SK-N-SH (cell line): ENCODE measurements at regions not wholly inside any gene's neighbourhood (a gene's known extent, or its start where the extent isn't known, plus 50 kb on each side); places are given as distances from the start of the nearest gene placed in this dataset.

Experiments used
- CTCF ChIA-PET: fragments of 300-600, 350-600 bp; formaldehyde crosslinking; extraction: SDS; loops from one replicate; lab custom pipeline; 2021; lab: Yijun Ruan, JAX
- POLR2A ChIA-PET: fragments of 350-600 bp; sonication (Branson Sonifier 250); formaldehyde crosslinking; extraction: SDS; loops from one replicate; lab custom pipeline; 2020; ENCODE audit warnings: antibody characterized with exemption, inconsistent platforms; lab: Yijun Ruan, JAX
- DNase-seq: peaks from one replicate; pipeline ENCODE4 v3.0.0; 2012
- H2AFZ ChIP-seq: fragments of 200-600 bp; sonication (generic); 2 replicates; pipeline ENCODE4 v1.8.1; 2016; ENCODE audit warnings: antibody characterized with exemption, mild to moderate bottlenecking, low read depth
- H3F3A ChIP-seq: fragments of 200-600 bp; sonication (generic); replicated peaks from 2 replicates; pipeline ENCODE3; 2016; ENCODE audit warnings: antibody characterized with exemption, mild to moderate bottlenecking; ENCODE audit not compliant: insufficient read depth
- H3K27ac ChIP-seq, 2 experiments: fragments of 200-500 bp in 1 of 2; fragments of 200-600 bp in 1 of 2; sonication (Bioruptor generic) in 1 of 2; sonication (generic), shearing (Covaris generic) in 1 of 2; 2 replicates each; pipeline versions ENCODE4 v1.5.1 to v1.6.1; 2014 to 2016; ENCODE audit warnings: low read depth in 2 of 2, inconsistent platforms in 1 of 2, low read length in 1 of 2, mild to moderate bottlenecking in 1 of 2, mixed read lengths in 1 of 2
- H3K27me3 ChIP-seq: fragments of 200-600 bp; sonication (generic), shearing (Covaris generic); 2 replicates; pipeline ENCODE4 v1.6.1; 2016; ENCODE audit warnings: mixed run types; ENCODE audit not compliant: insufficient read depth
- H3K36me3 ChIP-seq, 2 experiments: fragments of 200-500 bp in 1 of 2; fragments of 200-600 bp in 1 of 2; sonication (Bioruptor generic) in 1 of 2; sonication (generic) in 1 of 2; replicated peaks in 1 of 2; 2 replicates each; pipeline versions ENCODE3 to v1.5.1; 2014 to 2016; ENCODE audit warnings: low read length in 1 of 2, mild to moderate bottlenecking in 1 of 2; ENCODE audit not compliant: insufficient read depth in 2 of 2, control insufficient read depth in 1 of 2
- H3K4me1 ChIP-seq, 2 experiments: fragments of 200-500 bp in 1 of 2; fragments of 200-600 bp in 1 of 2; sonication (Bioruptor generic) in 1 of 2; sonication (generic), shearing (Covaris generic) in 1 of 2; 2 replicates each; pipeline versions ENCODE4 v1.5.1 to v1.6.1; 2014 to 2016; ENCODE audit warnings: low read depth in 1 of 2, low read length in 1 of 2, mixed run types in 1 of 2; ENCODE audit not compliant: insufficient read depth in 2 of 2, control insufficient read depth in 1 of 2
- H3K4me2 ChIP-seq: fragments of 200-600 bp; sonication (generic), shearing (Covaris generic); 2 replicates; pipeline ENCODE4 v1.6.1; 2017; ENCODE audit warnings: mixed run types
- H3K4me3 ChIP-seq, 2 experiments: fragments of 200-500 bp in 1 of 2; fragments of 200-600 bp in 1 of 2; sonication (Bioruptor generic) in 1 of 2; sonication (generic), shearing (Covaris generic) in 1 of 2; 2 replicates each; pipeline versions ENCODE4 v1.5.1 to v1.8.1; 2014 to 2016; ENCODE audit warnings: low read depth in 2 of 2, inconsistent platforms in 1 of 2, low read length in 1 of 2, mild to moderate bottlenecking in 1 of 2, mixed read lengths in 1 of 2, moderate library complexity in 1 of 2
- H3K79me2 ChIP-seq: fragments of 200-600 bp; sonication (generic); 2 replicates; pipeline ENCODE4 v1.8.1; 2017; ENCODE audit warnings: mild to moderate bottlenecking; ENCODE audit not compliant: insufficient read depth
- H3K9ac ChIP-seq: fragments of 200-600 bp; sonication (generic); 2 replicates; pipeline ENCODE4 v1.6.1; 2017; ENCODE audit warnings: mixed run types
- H3K9me2 ChIP-seq: fragments of 200-600 bp; sonication (generic); 2 replicates; pipeline ENCODE4 v1.6.1; 2017; ENCODE audit warnings: mixed run types
- H3K9me3 ChIP-seq: fragments of 200-600 bp; sonication (generic); 2 replicates; pipeline ENCODE4 v1.6.1; 2017; ENCODE audit warnings: mixed run types, mild to moderate bottlenecking, moderate library complexity
- H4K20me1 ChIP-seq: fragments of 200-600 bp; sonication (generic); 2 replicates; pipeline ENCODE4 v1.6.1; 2017; ENCODE audit warnings: mild to moderate bottlenecking, mixed run types; ENCODE audit not compliant: insufficient read depth
- ELF1 ChIP-seq: IDR thresholded peaks from 2 replicates; pipeline ENCODE4 v1.4.0; 2012
- EP300 ChIP-seq, 2 experiments: IDR thresholded peaks; 2 replicates each; pipeline versions ENCODE4 v1.4.0 to v1.6.1; 2012; ENCODE audit warnings: borderline replicate concordance in 1 of 2, low read depth in 1 of 2, low read length in 1 of 2
- FOXJ3 ChIP-seq: sonication (generic); formaldehyde crosslinking; IDR thresholded peaks from 2 replicates; pipeline ENCODE4 v1.5.1; 2020; ENCODE audit warnings: mild to moderate bottlenecking, missing genetic modification reagents
- FOXM1 ChIP-seq: IDR thresholded peaks from 2 replicates; pipeline ENCODE4 v1.4.0; 2012; ENCODE audit warnings: low read depth, mild to moderate bottlenecking
- GATA2 ChIP-seq: sonication (generic); formaldehyde crosslinking; IDR thresholded peaks from 2 replicates; pipeline ENCODE4 v1.5.0; 2020; ENCODE audit warnings: mild to moderate bottlenecking, missing genetic modification reagents
- MEF2A ChIP-seq: IDR thresholded peaks from 2 replicates; pipeline ENCODE4 v1.4.0; 2012; ENCODE audit warnings: low read depth, borderline replicate concordance
- NFIC ChIP-seq: IDR thresholded peaks from 2 replicates; pipeline ENCODE4 v1.4.0; 2012; ENCODE audit warnings: borderline replicate concordance
- NRF1 ChIP-seq: IDR thresholded peaks from 2 replicates; pipeline ENCODE4 v1.6.1; 2012; ENCODE audit warnings: low read depth, mild to moderate bottlenecking, low read length
- POLR2AphosphoS5 ChIP-seq: IDR thresholded peaks from 2 replicates; pipeline ENCODE4 v1.6.1; 2012; ENCODE audit warnings: low read depth, low read length
- RFX5 ChIP-seq: IDR thresholded peaks from 2 replicates; pipeline ENCODE4 v1.6.1; 2012; ENCODE audit warnings: mild to moderate bottlenecking, improper control_type of control experiment, low read length
- SIN3A ChIP-seq: IDR thresholded peaks from 2 replicates; pipeline ENCODE4 v1.6.1; 2012; ENCODE audit warnings: low read depth, mild to moderate bottlenecking, low read length, moderate library complexity, borderline replicate concordance
- SMC3 ChIP-seq: IDR thresholded peaks from 2 replicates; pipeline ENCODE4 v1.6.1; 2012; ENCODE audit warnings: low read depth, low read length, improper control_type of control experiment
- TCF12 ChIP-seq: IDR thresholded peaks from 2 replicates; pipeline ENCODE4 v1.4.0; 2012
- TEAD4 ChIP-seq: IDR thresholded peaks from 2 replicates; pipeline ENCODE4 v1.4.0; 2012; ENCODE audit warnings: mild to moderate bottlenecking, borderline replicate concordance; ENCODE audit not compliant: insufficient read depth
- YY1 ChIP-seq: IDR thresholded peaks from 2 replicates; pipeline ENCODE4 v1.4.0; 2012; ENCODE audit warnings: low read depth, mild to moderate bottlenecking
- WGBS: methylation state at CpG from one replicate; pipeline ENCODE4 v1.1.6; 2017; ENCODE audit warnings: low lambda C conversion rate; 5-methylcytosine and 5-hydroxymethylcytosine counted together
- TF ChIP-seq, protein P1 (sequence below): IDR thresholded peaks from 2 replicates; pipeline ENCODE4 v1.4.0; 2012; ENCODE audit warnings: low read depth
- TF ChIP-seq, protein P2 (sequence below): IDR thresholded peaks from 2 replicates; pipeline ENCODE4 v1.4.0; 2012; ENCODE audit warnings: low read depth, borderline replicate concordance
- TF ChIP-seq, protein P3 (sequence below): fragments of 200-600 bp; sonication (generic); IDR thresholded peaks from 2 replicates; pipeline ENCODE4 v1.6.1; 2017; ENCODE audit warnings: antibody characterized with exemption, mild to moderate bottlenecking, moderate library complexity
- TF ChIP-seq, protein P4 (sequence below): fragments of 150-350 bp; IDR thresholded peaks from 2 replicates; pipeline ENCODE4 v1.6.1; 2017; ENCODE audit warnings: antibody characterized with exemption, low read length, low read depth, borderline replicate concordance
- TF ChIP-seq, protein P5 (sequence below): IDR thresholded peaks from 2 replicates; pipeline ENCODE4 v1.4.0; 2012; ENCODE audit warnings: low read depth, borderline replicate concordance
- TF ChIP-seq, protein P6 (sequence below): fragments of 150-350 bp; IDR thresholded peaks from 2 replicates; pipeline ENCODE4 v1.6.1; 2016; ENCODE audit warnings: mild to moderate bottlenecking, low read depth, low read length

DNA sequence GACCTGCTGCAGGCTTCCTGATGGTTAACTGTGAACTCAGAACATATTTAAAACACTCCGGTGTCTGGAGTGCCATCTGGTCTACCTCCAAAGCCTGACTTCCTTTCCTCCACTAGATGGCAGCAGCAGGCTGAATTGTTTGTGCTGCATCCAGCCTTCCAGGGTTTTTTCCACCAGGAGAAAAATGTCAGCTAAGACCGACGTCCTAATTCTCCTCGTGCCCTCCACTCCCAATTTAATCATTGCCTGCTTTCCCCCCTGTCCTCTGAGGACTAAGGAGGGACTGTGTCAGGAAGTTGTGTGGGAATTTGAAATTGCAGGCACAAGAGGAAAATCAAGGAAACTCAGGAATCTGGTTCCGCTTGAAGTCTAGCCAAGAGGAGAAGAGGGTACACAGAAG, 165.2 kb upstream of the UMPS start (continued):
- TF ChIP-seq POLR2AphosphoS5 (no peak), FOXM1 (no peak), ELF1 (no peak), NFIC (no peak)

DNA sequence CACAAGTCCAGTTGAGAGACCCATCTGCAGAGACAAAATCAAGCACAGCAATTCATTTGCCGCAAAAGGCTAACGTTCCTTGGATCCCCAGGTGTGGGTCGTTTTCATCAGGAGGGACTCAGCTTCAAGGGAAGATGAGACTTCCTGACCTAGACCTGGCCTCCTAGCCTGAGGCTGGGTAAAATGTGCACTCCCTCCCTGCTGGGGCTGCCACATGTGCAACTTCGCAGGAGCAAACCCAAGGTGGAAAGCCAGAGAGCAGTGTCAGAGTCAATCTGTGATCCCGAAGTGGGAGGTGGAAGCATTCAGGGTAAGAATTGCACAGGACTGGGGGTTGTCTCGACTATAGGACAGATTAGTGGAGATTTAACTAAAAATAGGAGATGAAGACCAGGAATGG, 164.7 kb upstream of the UMPS start:
- H4K20me1 ChIP-seq, result no peaks in the 10 kb centered on the region
- H3K27ac ChIP-seq, result no peak overlapping the region
- no peaks in the 10 kb centered on the region for H3K27me3 ChIP-seq
- H3K9ac ChIP-seq, result no peak overlapping the region
- H2AFZ ChIP-seq, result no peak overlapping the region
- DNase-seq, result no peak
- no peaks in the 10 kb centered on the region for H3K9me3 ChIP-seq
- CTCF ChIA-PET, result interaction anchor here (0.6 to 13.3 kb wide), 57 partner anchors 9 to 1029 kb away, joined by 3 to 280 read pairs (median 3); no protein-coding TSS in a partner anchor
- 36% methylated on average over 4 of the region's 6 CpGs for WGBS
- TF ChIP-seq TCF12, result no peak
- TF ChIP-seq YY1, result no peak
- TF ChIP-seq MEF2A, result no peak
- TF ChIP-seq SIN3A, result no peak
- no peak for TF ChIP-seq RFX5
- TF ChIP-seq, protein P1, sequence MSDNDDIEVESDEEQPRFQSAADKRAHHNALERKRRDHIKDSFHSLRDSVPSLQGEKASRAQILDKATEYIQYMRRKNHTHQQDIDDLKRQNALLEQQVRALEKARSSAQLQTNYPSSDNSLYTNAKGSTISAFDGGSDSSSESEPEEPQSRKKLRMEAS, result no peak
- TF ChIP-seq, protein P2, sequence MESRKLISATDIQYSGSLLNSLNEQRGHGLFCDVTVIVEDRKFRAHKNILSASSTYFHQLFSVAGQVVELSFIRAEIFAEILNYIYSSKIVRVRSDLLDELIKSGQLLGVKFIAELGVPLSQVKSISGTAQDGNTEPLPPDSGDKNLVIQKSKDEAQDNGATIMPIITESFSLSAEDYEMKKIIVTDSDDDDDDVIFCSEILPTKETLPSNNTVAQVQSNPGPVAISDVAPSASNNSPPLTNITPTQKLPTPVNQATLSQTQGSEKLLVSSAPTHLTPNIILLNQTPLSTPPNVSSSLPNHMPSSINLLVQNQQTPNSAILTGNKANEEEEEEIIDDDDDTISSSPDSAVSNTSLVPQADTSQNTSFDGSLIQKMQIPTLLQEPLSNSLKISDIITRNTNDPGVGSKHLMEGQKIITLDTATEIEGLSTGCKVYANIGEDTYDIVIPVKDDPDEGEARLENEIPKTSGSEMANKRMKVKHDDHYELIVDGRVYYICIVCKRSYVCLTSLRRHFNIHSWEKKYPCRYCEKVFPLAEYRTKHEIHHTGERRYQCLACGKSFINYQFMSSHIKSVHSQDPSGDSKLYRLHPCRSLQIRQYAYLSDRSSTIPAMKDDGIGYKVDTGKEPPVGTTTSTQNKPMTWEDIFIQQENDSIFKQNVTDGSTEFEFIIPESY, result no peak
- no peak for TF ChIP-seq ELF1
- no peak for TF ChIP-seq EP300 (IDR thresholded peaks at IDR 0.05; ENCODE audit: borderline replicate concordance in 1 of 2, low read depth in 1 of 2, low read length in 1 of 2)
- TF ChIP-seq, protein P3, sequence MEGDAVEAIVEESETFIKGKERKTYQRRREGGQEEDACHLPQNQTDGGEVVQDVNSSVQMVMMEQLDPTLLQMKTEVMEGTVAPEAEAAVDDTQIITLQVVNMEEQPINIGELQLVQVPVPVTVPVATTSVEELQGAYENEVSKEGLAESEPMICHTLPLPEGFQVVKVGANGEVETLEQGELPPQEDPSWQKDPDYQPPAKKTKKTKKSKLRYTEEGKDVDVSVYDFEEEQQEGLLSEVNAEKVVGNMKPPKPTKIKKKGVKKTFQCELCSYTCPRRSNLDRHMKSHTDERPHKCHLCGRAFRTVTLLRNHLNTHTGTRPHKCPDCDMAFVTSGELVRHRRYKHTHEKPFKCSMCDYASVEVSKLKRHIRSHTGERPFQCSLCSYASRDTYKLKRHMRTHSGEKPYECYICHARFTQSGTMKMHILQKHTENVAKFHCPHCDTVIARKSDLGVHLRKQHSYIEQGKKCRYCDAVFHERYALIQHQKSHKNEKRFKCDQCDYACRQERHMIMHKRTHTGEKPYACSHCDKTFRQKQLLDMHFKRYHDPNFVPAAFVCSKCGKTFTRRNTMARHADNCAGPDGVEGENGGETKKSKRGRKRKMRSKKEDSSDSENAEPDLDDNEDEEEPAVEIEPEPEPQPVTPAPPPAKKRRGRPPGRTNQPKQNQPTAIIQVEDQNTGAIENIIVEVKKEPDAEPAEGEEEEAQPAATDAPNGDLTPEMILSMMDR, result no peak
- TF ChIP-seq NFIC, result no peak
- no peak for TF ChIP-seq FOXJ3 (CRISPR knock-in tag)
- TF ChIP-seq, protein P4, sequence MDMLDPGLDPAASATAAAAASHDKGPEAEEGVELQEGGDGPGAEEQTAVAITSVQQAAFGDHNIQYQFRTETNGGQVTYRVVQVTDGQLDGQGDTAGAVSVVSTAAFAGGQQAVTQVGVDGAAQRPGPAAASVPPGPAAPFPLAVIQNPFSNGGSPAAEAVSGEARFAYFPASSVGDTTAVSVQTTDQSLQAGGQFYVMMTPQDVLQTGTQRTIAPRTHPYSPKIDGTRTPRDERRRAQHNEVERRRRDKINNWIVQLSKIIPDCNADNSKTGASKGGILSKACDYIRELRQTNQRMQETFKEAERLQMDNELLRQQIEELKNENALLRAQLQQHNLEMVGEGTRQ, result no peak
- no peak for TF ChIP-seq NRF1
- TF ChIP-seq GATA2 (CRISPR knock-in tag), result no peak
- no peak for TF ChIP-seq SMC3
- TF ChIP-seq, protein P5, sequence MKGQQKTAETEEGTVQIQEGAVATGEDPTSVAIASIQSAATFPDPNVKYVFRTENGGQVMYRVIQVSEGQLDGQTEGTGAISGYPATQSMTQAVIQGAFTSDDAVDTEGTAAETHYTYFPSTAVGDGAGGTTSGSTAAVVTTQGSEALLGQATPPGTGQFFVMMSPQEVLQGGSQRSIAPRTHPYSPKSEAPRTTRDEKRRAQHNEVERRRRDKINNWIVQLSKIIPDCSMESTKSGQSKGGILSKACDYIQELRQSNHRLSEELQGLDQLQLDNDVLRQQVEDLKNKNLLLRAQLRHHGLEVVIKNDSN, result no peak
- no peak for TF ChIP-seq TEAD4
- TF ChIP-seq, protein P6, sequence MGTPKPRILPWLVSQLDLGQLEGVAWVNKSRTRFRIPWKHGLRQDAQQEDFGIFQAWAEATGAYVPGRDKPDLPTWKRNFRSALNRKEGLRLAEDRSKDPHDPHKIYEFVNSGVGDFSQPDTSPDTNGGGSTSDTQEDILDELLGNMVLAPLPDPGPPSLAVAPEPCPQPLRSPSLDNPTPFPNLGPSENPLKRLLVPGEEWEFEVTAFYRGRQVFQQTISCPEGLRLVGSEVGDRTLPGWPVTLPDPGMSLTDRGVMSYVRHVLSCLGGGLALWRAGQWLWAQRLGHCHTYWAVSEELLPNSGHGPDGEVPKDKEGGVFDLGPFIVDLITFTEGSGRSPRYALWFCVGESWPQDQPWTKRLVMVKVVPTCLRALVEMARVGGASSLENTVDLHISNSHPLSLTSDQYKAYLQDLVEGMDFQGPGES, result no peak
- TF ChIP-seq, all 33 proteins: peak for 0
- Histone ChIP-seq H3K4me3 (no peak overlapping the region), H3K9me2 (no peaks in the 10 kb centered on the region), H3K79me2 (no peaks in the 10 kb centered on the region), H3K4me2 (no peak overlapping the region), H3K36me3 (no peaks in the 10 kb centered on the region), H3F3A (no peaks in the 10 kb centered on the region), H3K4me1 (peaks cover 7 to 23% of the 10 kb centered on the region in 2 experiments; a peak in 3 of 4 replicates)
- POLR2A ChIA-PET, result no interaction called here
